ENCODE measurements at regions not wholly inside any gene's neighbourhood (a gene's known extent, or its start where the extent isn't known, plus 50 kb on each side); places are given as distances from the start of the nearest gene placed in this dataset.

- H3K4me1 ChIP-seq = no peaks in the 10 kb centered on the region
- peaks cover under 1% of the 10 kb centered on the region for H3K4me1 Mint-ChIP-seq
- TF ChIP-seq EZH2 (IDR thresholded peaks at IDR 0.05) = no peak
- peak; percentile 24 for TF ChIP-seq CTCF (IDR thresholded peaks at IDR 0.05)
- TF ChIP-seq EZH2phosphoT487 (IDR thresholded peaks at IDR 0.05) = no peak
- DNase-seq (ENCODE audit: low spot score) = no peak
- H3K36me3 ChIP-seq = no peaks in the 10 kb centered on the region
- no peaks in the 10 kb centered on the region for H3F3A ChIP-seq (ENCODE audit: low read depth)
- H3K27me3 Mint-ChIP-seq (ENCODE audit: insufficient read depth, low read depth) = peaks cover 2% of the 10 kb centered on the region
- no peak overlapping the region for H3K4me3 ChIP-seq
- H3K9me3 Mint-ChIP-seq = no peaks in the 10 kb centered on the region
- no peak overlapping the region for H3K27ac ChIP-seq
- H3K4me3 Mint-ChIP-seq = no peak overlapping the region
- H3K79me2 ChIP-seq (ENCODE audit: low read depth) = no peaks in the 10 kb centered on the region
- no peaks in the 10 kb centered on the region for H4K20me1 ChIP-seq (ENCODE audit: low read depth)
- no peaks in the 10 kb centered on the region for H3K27me3 ChIP-seq
- no peaks in the 10 kb centered on the region for H3K9me3 ChIP-seq (ENCODE audit: low read depth)
- no peaks in the 10 kb centered on the region for H3K36me3 Mint-ChIP-seq
- H3K27ac Mint-ChIP-seq = no peak overlapping the region
- no peak overlapping the region for H2AFZ ChIP-seq (replicated peaks)
- no peak overlapping the region for H3K4me2 ChIP-seq
- no peak overlapping the region for H3K9ac ChIP-seq
Measured at GRCh38 chr11:13145461-13145860, 132.1 kb upstream of the BMAL1 start.

GRCh38 chr11:13149991-13150390, 127.6 kb upstream of the BMAL1 start:
- no peak for DNase-seq (ENCODE audit: low spot score)
- no peak for TF ChIP-seq EZH2phosphoT487 (IDR thresholded peaks at IDR 0.05)
- TF ChIP-seq EZH2 (IDR thresholded peaks at IDR 0.05) = no peak
- TF ChIP-seq CTCF (IDR thresholded peaks at IDR 0.05) = no peak
- no peaks in the 10 kb centered on the region for H3K79me2 ChIP-seq (ENCODE audit: low read depth)
- no peaks in the 10 kb centered on the region for H4K20me1 ChIP-seq (ENCODE audit: low read depth)
- Mint-ChIP-seq H3K27me3 (ENCODE audit: insufficient read depth, low read depth) (peaks cover 4% of the 10 kb centered on the region), H3K27ac (no peak overlapping the region), H3K4me3 (no peak overlapping the region), H3K36me3 (no peaks in the 10 kb centered on the region), H3K4me1 (no peaks in the 10 kb centered on the region), H3K9me3 (no peaks in the 10 kb centered on the region)
- no peaks in the 10 kb centered on the region for H3K27me3 ChIP-seq
- H3K4me3 ChIP-seq = no peak overlapping the region
- H2AFZ ChIP-seq (replicated peaks) = no peak overlapping the region
- H3F3A ChIP-seq (ENCODE audit: low read depth) = no peaks in the 10 kb centered on the region
- no peak overlapping the region for H3K9ac ChIP-seq
- H3K9me3 ChIP-seq (ENCODE audit: low read depth) = no peaks in the 10 kb centered on the region
- no peaks in the 10 kb centered on the region for H3K36me3 ChIP-seq
- no peaks in the 10 kb centered on the region for H3K4me1 ChIP-seq
- H3K4me2 ChIP-seq = no peak overlapping the region
- H3K27ac ChIP-seq = no peak overlapping the region

DNA sequence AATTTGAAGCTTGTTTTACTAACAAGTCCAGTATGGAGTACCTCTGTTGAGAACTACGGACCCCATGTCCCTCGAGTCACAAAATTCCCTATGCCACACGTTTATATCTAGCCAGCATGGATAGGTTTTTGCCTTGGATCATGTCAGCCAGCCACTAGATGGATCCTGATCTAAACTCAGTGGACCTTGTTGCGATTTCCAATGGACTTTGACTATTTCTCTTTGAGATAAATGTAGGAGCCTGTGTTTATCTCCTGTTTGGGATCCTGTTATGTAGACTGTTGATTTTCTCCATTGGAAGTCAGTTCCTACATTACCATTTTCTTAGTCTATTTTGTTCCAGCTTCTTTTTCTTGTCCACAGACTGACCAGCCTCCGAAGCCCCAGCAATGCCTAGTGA, 127.1 kb upstream of the BMAL1 start:
- Mint-ChIP-seq H3K27me3 (ENCODE audit: insufficient read depth, low read depth) (peaks cover 4% of the 10 kb centered on the region), H3K4me1 (no peaks in the 10 kb centered on the region), H3K4me3 (no peak overlapping the region), H3K36me3 (no peaks in the 10 kb centered on the region), H3K9me3 (peaks cover 4% of the 10 kb centered on the region), H3K27ac (no peak overlapping the region)
- Histone ChIP-seq H3F3A (ENCODE audit: low read depth) (no peaks in the 10 kb centered on the region), H3K4me1 (no peaks in the 10 kb centered on the region), H3K27ac (no peak overlapping the region), H3K79me2 (ENCODE audit: low read depth) (no peaks in the 10 kb centered on the region), H3K9ac (no peak overlapping the region), H3K4me3 (no peak overlapping the region), H3K9me3 (ENCODE audit: low read depth) (no peaks in the 10 kb centered on the region), H3K27me3 (no peaks in the 10 kb centered on the region), H2AFZ (replicated peaks) (no peak overlapping the region), H4K20me1 (ENCODE audit: low read depth) (no peaks in the 10 kb centered on the region), H3K36me3 (no peaks in the 10 kb centered on the region), H3K4me2 (no peak overlapping the region)
- TF ChIP-seq EZH2 (IDR thresholded peaks at IDR 0.05) (no peak), EZH2phosphoT487 (IDR thresholded peaks at IDR 0.05) (no peak), CTCF (IDR thresholded peaks at IDR 0.05) (no peak)
- no peak for DNase-seq (ENCODE audit: low spot score)

- Mint-ChIP-seq H3K4me3 (no peak overlapping the region), H3K36me3 (no peaks in the 10 kb centered on the region), H3K4me1 (no peaks in the 10 kb centered on the region), H3K27me3 (ENCODE audit: insufficient read depth, low read depth) (peaks cover 4% of the 10 kb centered on the region), H3K9me3 (peaks cover 12% of the 10 kb centered on the region), H3K27ac (no peak overlapping the region)
- Histone ChIP-seq H3F3A (ENCODE audit: low read depth) (no peaks in the 10 kb centered on the region), H3K36me3 (no peaks in the 10 kb centered on the region), H3K4me2 (no peak overlapping the region), H3K27me3 (no peaks in the 10 kb centered on the region), H3K79me2 (ENCODE audit: low read depth) (no peaks in the 10 kb centered on the region), H3K4me1 (no peaks in the 10 kb centered on the region), H3K9ac (no peak overlapping the region), H4K20me1 (ENCODE audit: low read depth) (no peaks in the 10 kb centered on the region), H3K9me3 (ENCODE audit: low read depth) (no peaks in the 10 kb centered on the region), H2AFZ (replicated peaks) (no peak overlapping the region), H3K27ac (no peak overlapping the region), H3K4me3 (no peak overlapping the region)
- TF ChIP-seq EZH2 (IDR thresholded peaks at IDR 0.05) = no peak
- no peak for TF ChIP-seq CTCF (IDR thresholded peaks at IDR 0.05)
- no peak for TF ChIP-seq EZH2phosphoT487 (IDR thresholded peaks at IDR 0.05)
- DNase-seq (ENCODE audit: low spot score) = no peak
Measured at GRCh38 chr11:13152264-13152663, 125.3 kb upstream of the BMAL1 start.
